ENCODE measurements at regions not wholly inside any gene's neighbourhood (a gene's known extent, or its start where the extent isn't known, plus 50 kb on each side); places are given as distances from the start of the nearest gene placed in this dataset.

- TF ChIP-seq EZH2 (IDR thresholded peaks at IDR 0.05) (no peak), POLR2AphosphoS5 (IDR thresholded peaks at IDR 0.05; ENCODE audit: borderline replicate concordance, low read depth, low read length) (no peak), FOXP2 (optimal IDR thresholded peaks at IDR 0.05; ENCODE audit: control extremely low read depth, extremely low read length, insufficient read depth) (no peak)
Measured at GRCh38 chr2:183946193-183946592, 652.1 kb upstream of the ZNF804A start.
